Endothelial cell (in vitro differentiated cells): ENCODE measurements at regions not wholly inside any gene's neighbourhood (a gene's known extent, or its start where the extent isn't known, plus 50 kb on each side); places are given as distances from the start of the nearest gene placed in this dataset.

Source experiments
- DNase-seq: peaks from one replicate; pipeline ENCODE4 v3.0.0; 2021; ENCODE audit warnings: low spot score
- H3K27ac Mint-ChIP-seq: one replicate; pipeline ENCODE4 v1.8.0; 2021; ENCODE audit warnings: mixed read lengths, inconsistent platforms; ENCODE audit not compliant: unreplicated experiment
- H3K27me3 Mint-ChIP-seq: one replicate; pipeline ENCODE4 v1.8.0; 2021; ENCODE audit warnings: mild to moderate bottlenecking, moderate library complexity, mixed read lengths, inconsistent platforms; ENCODE audit not compliant: unreplicated experiment
- H3K36me3 Mint-ChIP-seq: one replicate; pipeline ENCODE4 v1.8.0; 2021; ENCODE audit warnings: mild to moderate bottlenecking, low read depth, mixed read lengths, inconsistent platforms; ENCODE audit not compliant: unreplicated experiment
- H3K4me1 Mint-ChIP-seq: one replicate; pipeline ENCODE4 v1.8.0; 2021; ENCODE audit warnings: mild to moderate bottlenecking, mixed read lengths, inconsistent platforms; ENCODE audit not compliant: unreplicated experiment
- H3K4me3 Mint-ChIP-seq: one replicate; pipeline ENCODE4 v1.8.0; 2021; ENCODE audit warnings: mild to moderate bottlenecking, mixed read lengths, inconsistent platforms; ENCODE audit not compliant: unreplicated experiment
- H3K9me3 Mint-ChIP-seq: one replicate; pipeline ENCODE4 v1.8.0; 2021; ENCODE audit warnings: mixed read lengths, inconsistent platforms; ENCODE audit not compliant: unreplicated experiment
- CTCF ChIP-seq: fragments of 200-600 bp; sonication (generic); IDR thresholded peaks from one replicate; pipeline ENCODE4 v1.5.0; 2021; ENCODE audit warnings: antibody characterized with exemption; ENCODE audit not compliant: unreplicated experiment

GRCh38 chr2:219726916-219727315 lies 99.5 kb downstream of the SLC4A3 start:
- Mint-ChIP-seq H3K4me3 (no peak overlapping the region), H3K27ac (no peak overlapping the region), H3K27me3 (no peaks in the 10 kb centered on the region), H3K4me1 (no peaks in the 10 kb centered on the region), H3K9me3 (no peaks in the 10 kb centered on the region), H3K36me3 (no peaks in the 10 kb centered on the region)
- DNase-seq = no peak
- TF ChIP-seq CTCF = no peak

GRCh38 chr2:219727771-219728429 lies 100.5 kb downstream of the SLC4A3 start:
- no peak for TF ChIP-seq CTCF
- no peaks in the 10 kb centered on the region for H3K36me3 Mint-ChIP-seq
- H3K27me3 Mint-ChIP-seq = no peaks in the 10 kb centered on the region
- no peaks in the 10 kb centered on the region for H3K9me3 Mint-ChIP-seq
- no peak overlapping the region for H3K27ac Mint-ChIP-seq
- no peaks in the 10 kb centered on the region for H3K4me1 Mint-ChIP-seq
- no peak overlapping the region for H3K4me3 Mint-ChIP-seq
- no peak for DNase-seq

- no peak for DNase-seq
- Mint-ChIP-seq H3K36me3 (no peaks in the 10 kb centered on the region), H3K9me3 (no peaks in the 10 kb centered on the region), H3K27me3 (no peaks in the 10 kb centered on the region), H3K4me3 (no peak overlapping the region), H3K4me1 (no peaks in the 10 kb centered on the region), H3K27ac (no peak overlapping the region)
- no peak for TF ChIP-seq CTCF
Observed at GRCh38 chr2:219728991-219729487, 101.6 kb downstream of the SLC4A3 start.

- Mint-ChIP-seq H3K4me3 (no peak overlapping the region), H3K27me3 (no peaks in the 10 kb centered on the region), H3K27ac (no peak overlapping the region), H3K36me3 (no peaks in the 10 kb centered on the region), H3K4me1 (no peaks in the 10 kb centered on the region), H3K9me3 (no peaks in the 10 kb centered on the region)
- DNase-seq = no peak
- TF ChIP-seq CTCF = no peak
Observed at GRCh38 chr2:219731173-219731572, 103.7 kb downstream of the SLC4A3 start.

GRCh38 chr2:219733106-219733505 lies 105.7 kb downstream of the SLC4A3 start:
- H3K36me3 Mint-ChIP-seq = no peaks in the 10 kb centered on the region
- H3K27me3 Mint-ChIP-seq = no peaks in the 10 kb centered on the region
- H3K4me1 Mint-ChIP-seq = no peaks in the 10 kb centered on the region
- no peak for DNase-seq
- no peaks in the 10 kb centered on the region for H3K9me3 Mint-ChIP-seq
- no peak overlapping the region for H3K27ac Mint-ChIP-seq
- H3K4me3 Mint-ChIP-seq = no peak overlapping the region
- no peak for TF ChIP-seq CTCF
